ENCODE measurements at regions not wholly inside any gene's neighbourhood (a gene's known extent, or its start where the extent isn't known, plus 50 kb on each side); places are given as distances from the start of the nearest gene placed in this dataset.

DNA sequence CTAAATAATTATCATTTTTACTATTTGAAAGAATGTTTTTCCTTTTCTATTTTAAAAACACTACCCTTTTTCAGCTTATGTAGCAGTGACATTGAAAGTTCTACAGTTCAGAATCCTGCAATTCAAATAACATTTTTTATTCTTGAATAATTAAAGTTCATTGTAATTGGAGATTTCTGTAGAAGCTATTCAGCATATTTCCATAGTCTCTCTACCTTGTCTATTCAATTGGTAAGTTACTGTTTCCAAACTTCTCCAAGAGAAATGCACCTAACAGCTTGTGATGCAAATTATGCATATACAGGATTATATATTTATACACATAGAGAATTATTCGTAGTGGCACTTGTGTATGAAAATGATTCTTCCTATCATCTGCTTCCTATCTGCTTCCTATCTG is 149.7 kb upstream of the ARRDC3 start:
- TF ChIP-seq EZH2phosphoT487 (IDR thresholded peaks at IDR 0.05; ENCODE audit: low read depth): no peak
- TF ChIP-seq, protein P1, sequence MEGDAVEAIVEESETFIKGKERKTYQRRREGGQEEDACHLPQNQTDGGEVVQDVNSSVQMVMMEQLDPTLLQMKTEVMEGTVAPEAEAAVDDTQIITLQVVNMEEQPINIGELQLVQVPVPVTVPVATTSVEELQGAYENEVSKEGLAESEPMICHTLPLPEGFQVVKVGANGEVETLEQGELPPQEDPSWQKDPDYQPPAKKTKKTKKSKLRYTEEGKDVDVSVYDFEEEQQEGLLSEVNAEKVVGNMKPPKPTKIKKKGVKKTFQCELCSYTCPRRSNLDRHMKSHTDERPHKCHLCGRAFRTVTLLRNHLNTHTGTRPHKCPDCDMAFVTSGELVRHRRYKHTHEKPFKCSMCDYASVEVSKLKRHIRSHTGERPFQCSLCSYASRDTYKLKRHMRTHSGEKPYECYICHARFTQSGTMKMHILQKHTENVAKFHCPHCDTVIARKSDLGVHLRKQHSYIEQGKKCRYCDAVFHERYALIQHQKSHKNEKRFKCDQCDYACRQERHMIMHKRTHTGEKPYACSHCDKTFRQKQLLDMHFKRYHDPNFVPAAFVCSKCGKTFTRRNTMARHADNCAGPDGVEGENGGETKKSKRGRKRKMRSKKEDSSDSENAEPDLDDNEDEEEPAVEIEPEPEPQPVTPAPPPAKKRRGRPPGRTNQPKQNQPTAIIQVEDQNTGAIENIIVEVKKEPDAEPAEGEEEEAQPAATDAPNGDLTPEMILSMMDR (IDR thresholded peaks at IDR 0.05; ENCODE audit: low read depth, low read length): no peak
- Histone ChIP-seq H3K36me3 (replicated peaks; ENCODE audit: low read depth, low read length) (no peaks in the 10 kb centered on the region), H3K9me3 (ENCODE audit: insufficient read depth, low read length) (no peaks in the 10 kb centered on the region), H4K20me1 (ENCODE audit: insufficient read depth, low read length) (no peaks in the 10 kb centered on the region), H3K27ac (ENCODE audit: low read length) (no peak overlapping the region), H3K4me3 (ENCODE audit: low read length) (no peak overlapping the region), H2AFZ (ENCODE audit: low read depth, low read length) (no peak overlapping the region), H3K4me1 (ENCODE audit: low read length) (no peaks in the 10 kb centered on the region), H3K79me2 (ENCODE audit: low read length) (no peaks in the 10 kb centered on the region), H3K4me2 (ENCODE audit: low read length) (no peak overlapping the region), H3K9ac (ENCODE audit: low read length) (no peak overlapping the region), H3K27me3 (ENCODE audit: low read depth, low read length) (no peaks in the 10 kb centered on the region)

DNA sequence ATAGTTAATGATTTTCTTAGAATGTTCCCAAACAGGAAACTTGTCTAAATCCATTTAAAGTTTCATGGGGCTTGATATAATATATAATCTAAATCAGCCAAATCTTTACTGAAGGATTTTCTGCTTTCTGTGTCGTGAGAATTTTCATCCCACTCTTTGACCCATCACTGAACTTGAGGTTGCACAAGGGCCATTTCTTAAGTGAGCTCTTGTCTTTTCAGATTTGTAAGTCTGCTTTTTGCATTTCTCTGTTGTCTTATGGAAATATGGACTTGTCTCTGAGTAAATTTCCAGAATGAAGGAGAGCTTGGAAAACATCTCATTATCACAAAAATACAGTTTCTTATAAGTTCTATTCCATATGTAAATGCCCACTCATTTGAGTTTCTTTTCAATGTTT is 149.2 kb upstream of the ARRDC3 start:
- no peak overlapping the region for H3K27ac ChIP-seq (ENCODE audit: low read length)
- H3K9ac ChIP-seq (ENCODE audit: low read length): no peak overlapping the region
- no peaks in the 10 kb centered on the region for H3K27me3 ChIP-seq (ENCODE audit: low read depth, low read length)
- no peaks in the 10 kb centered on the region for H3K4me1 ChIP-seq (ENCODE audit: low read length)
- TF ChIP-seq, protein P1 (IDR thresholded peaks at IDR 0.05; ENCODE audit: low read depth, low read length): no peak
- TF ChIP-seq EZH2phosphoT487 (IDR thresholded peaks at IDR 0.05; ENCODE audit: low read depth): no peak
- H3K79me2 ChIP-seq (ENCODE audit: low read length): no peaks in the 10 kb centered on the region
- H2AFZ ChIP-seq (ENCODE audit: low read depth, low read length): no peak overlapping the region
- no peak overlapping the region for H3K4me3 ChIP-seq (ENCODE audit: low read length)
- H3K4me2 ChIP-seq (ENCODE audit: low read length): no peak overlapping the region
- no peaks in the 10 kb centered on the region for H3K9me3 ChIP-seq (ENCODE audit: insufficient read depth, low read length)
- H4K20me1 ChIP-seq (ENCODE audit: insufficient read depth, low read length): no peaks in the 10 kb centered on the region
- no peaks in the 10 kb centered on the region for H3K36me3 ChIP-seq (replicated peaks; ENCODE audit: low read depth, low read length)

DNA sequence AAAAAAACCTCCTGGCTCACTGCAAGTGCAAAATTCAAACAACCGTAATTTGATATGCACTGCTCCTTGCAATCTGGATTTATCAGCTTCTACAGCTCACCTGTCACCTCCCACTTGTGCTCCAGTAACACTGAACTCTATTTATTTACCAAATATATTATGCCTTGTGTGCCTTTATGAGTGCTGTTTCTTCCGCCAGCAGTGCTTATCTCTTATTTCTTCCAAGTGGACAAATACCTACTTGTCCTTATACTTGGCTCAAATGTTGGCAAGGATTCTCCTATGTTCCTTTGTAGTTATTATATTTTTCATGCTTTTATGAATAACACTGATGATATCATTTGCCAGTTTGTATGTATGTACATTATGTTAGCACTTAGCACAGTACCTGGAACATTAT is 145.7 kb upstream of the ARRDC3 start:
- TF ChIP-seq EZH2phosphoT487 (IDR thresholded peaks at IDR 0.05; ENCODE audit: low read depth): no peak
- TF ChIP-seq, protein P1 (IDR thresholded peaks at IDR 0.05; ENCODE audit: low read depth, low read length): no peak
- H3K27ac ChIP-seq (ENCODE audit: low read length): no peak overlapping the region
- no peaks in the 10 kb centered on the region for H3K27me3 ChIP-seq (ENCODE audit: low read depth, low read length)
- no peak overlapping the region for H3K4me3 ChIP-seq (ENCODE audit: low read length)
- no peaks in the 10 kb centered on the region for H4K20me1 ChIP-seq (ENCODE audit: insufficient read depth, low read length)
- H3K79me2 ChIP-seq (ENCODE audit: low read length): no peaks in the 10 kb centered on the region
- H3K4me1 ChIP-seq (ENCODE audit: low read length): no peaks in the 10 kb centered on the region
- H3K4me2 ChIP-seq (ENCODE audit: low read length): no peak overlapping the region
- no peaks in the 10 kb centered on the region for H3K9me3 ChIP-seq (ENCODE audit: insufficient read depth, low read length)
- no peak overlapping the region for H2AFZ ChIP-seq (ENCODE audit: low read depth, low read length)
- no peak overlapping the region for H3K9ac ChIP-seq (ENCODE audit: low read length)
- H3K36me3 ChIP-seq (replicated peaks; ENCODE audit: low read depth, low read length): no peaks in the 10 kb centered on the region

DNA sequence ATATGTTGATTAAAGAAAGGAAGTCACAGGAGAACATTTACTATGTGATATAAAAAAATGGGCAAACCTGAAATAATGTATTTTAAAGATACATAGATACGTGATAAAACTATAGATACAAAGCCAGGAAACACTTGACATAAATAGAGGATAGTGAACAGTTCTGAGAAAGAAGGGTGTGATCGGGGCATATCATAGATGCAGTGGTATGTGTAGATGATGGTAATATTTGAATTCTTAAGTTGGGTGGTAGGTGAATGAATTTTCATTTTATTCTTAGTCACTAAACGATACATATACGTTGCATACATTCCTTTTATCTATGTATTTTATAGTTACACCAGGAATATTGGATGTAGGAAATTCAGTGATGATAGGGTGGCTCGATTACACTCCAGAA is 138.7 kb upstream of the ARRDC3 start:
- Histone ChIP-seq H3K27me3 (ENCODE audit: low read depth, low read length) (no peaks in the 10 kb centered on the region), H3K79me2 (ENCODE audit: low read length) (no peaks in the 10 kb centered on the region), H3K27ac (ENCODE audit: low read length) (no peak overlapping the region), H3K4me1 (ENCODE audit: low read length) (no peaks in the 10 kb centered on the region), H3K9me3 (ENCODE audit: insufficient read depth, low read length) (no peaks in the 10 kb centered on the region), H2AFZ (ENCODE audit: low read depth, low read length) (no peak overlapping the region), H3K36me3 (replicated peaks; ENCODE audit: low read depth, low read length) (no peaks in the 10 kb centered on the region), H3K9ac (ENCODE audit: low read length) (no peak overlapping the region), H3K4me3 (ENCODE audit: low read length) (no peak overlapping the region), H3K4me2 (ENCODE audit: low read length) (no peak overlapping the region), H4K20me1 (ENCODE audit: insufficient read depth, low read length) (no peaks in the 10 kb centered on the region)
- no peak for TF ChIP-seq EZH2phosphoT487 (IDR thresholded peaks at IDR 0.05; ENCODE audit: low read depth)
- TF ChIP-seq, protein P1 (IDR thresholded peaks at IDR 0.05; ENCODE audit: low read depth, low read length): no peak

All from OCI-LY3 (cell line).